Sigmoid colon (tissue), 4 donors: ENCODE measurements at regions not wholly inside any gene's neighbourhood (a gene's known extent, or its start where the extent isn't known, plus 50 kb on each side); places are given as distances from the start of the nearest gene placed in this dataset.

Experiments used
- POLR2A ChIP-seq, 2 donors: fragments of 450-650 bp; IDR thresholded peaks; one replicate each; pipeline ENCODE4 v1.6.1; 2016; ENCODE audit warnings: antibody characterized with exemption in 2 of 2, mild to moderate bottlenecking in 2 of 2, moderate library complexity in 2 of 2
- POLR2AphosphoS5 ChIP-seq, 4 donors: sonication (generic); formaldehyde crosslinking; IDR thresholded peaks; one replicate each; pipeline ENCODE4 v1.6.1; 2017; ENCODE audit warnings: antibody characterized with exemption in 4 of 4
- TF ChIP-seq, protein P1 (sequence below), 4 experiments: fragments of 450-650 bp in 3 of 4; fragments of 200-600 bp in 1 of 4; IDR thresholded peaks; one replicate each; pipeline ENCODE4 v1.5.1; 2016 to 2019; ENCODE audit warnings: antibody characterized with exemption in 4 of 4, mild to moderate bottlenecking in 3 of 4, moderate library complexity in 2 of 4

DNA sequence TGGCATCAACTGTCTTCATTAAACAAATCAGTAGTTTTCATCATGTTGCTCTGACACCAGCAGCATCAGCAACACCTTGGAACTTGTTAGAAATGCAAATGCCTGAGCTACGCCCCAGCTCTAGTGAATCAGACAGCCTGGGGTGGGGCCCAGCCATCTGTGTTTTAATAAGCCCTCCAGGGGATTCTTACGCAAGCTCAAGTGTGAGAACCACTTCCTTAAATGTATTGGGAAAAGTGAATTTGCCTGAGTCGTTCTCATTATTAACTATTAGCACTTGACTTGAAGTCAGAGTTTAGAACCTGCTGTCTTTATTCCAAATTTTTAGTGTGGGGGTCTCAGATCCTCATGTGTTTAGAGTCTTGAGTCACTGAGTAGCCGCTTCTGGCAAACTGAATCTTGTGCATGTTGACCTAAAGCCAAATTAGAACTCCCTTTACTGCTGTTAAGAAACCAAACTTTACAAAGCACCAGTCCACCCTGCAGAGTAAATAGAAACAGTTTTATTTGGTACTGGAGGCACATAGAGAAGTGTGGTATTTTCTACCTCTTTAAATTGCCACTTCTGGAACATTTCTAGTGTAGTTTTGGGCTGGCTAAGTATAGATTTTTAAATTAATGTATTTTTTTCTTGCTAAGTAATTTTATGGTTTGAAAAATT lies 137.4 kb upstream of the COX10 start:
- TF ChIP-seq, protein P1, sequence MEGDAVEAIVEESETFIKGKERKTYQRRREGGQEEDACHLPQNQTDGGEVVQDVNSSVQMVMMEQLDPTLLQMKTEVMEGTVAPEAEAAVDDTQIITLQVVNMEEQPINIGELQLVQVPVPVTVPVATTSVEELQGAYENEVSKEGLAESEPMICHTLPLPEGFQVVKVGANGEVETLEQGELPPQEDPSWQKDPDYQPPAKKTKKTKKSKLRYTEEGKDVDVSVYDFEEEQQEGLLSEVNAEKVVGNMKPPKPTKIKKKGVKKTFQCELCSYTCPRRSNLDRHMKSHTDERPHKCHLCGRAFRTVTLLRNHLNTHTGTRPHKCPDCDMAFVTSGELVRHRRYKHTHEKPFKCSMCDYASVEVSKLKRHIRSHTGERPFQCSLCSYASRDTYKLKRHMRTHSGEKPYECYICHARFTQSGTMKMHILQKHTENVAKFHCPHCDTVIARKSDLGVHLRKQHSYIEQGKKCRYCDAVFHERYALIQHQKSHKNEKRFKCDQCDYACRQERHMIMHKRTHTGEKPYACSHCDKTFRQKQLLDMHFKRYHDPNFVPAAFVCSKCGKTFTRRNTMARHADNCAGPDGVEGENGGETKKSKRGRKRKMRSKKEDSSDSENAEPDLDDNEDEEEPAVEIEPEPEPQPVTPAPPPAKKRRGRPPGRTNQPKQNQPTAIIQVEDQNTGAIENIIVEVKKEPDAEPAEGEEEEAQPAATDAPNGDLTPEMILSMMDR (IDR thresholded peaks at IDR 0.05) = no peak
- TF ChIP-seq POLR2AphosphoS5 (IDR thresholded peaks at IDR 0.05) (peak in 1 of 4 donors; percentile 21), POLR2A (IDR thresholded peaks at IDR 0.05) (no peak)
